Vagina (tissue), 2 donors: ENCODE measurements at regions not wholly inside any gene's neighbourhood (a gene's known extent, or its start where the extent isn't known, plus 50 kb on each side); places are given as distances from the start of the nearest gene placed in this dataset.

Experiments used
- CTCF ChIP-seq, 3 experiments: fragments of 450-650 bp in 2 of 3; fragments of 200-600 bp in 1 of 3; sonication (generic) in 1 of 3; IDR thresholded peaks; one replicate each; pipeline ENCODE4 v1.5.1; 2017 to 2019; ENCODE audit warnings: antibody characterized with exemption in 3 of 3, mild to moderate bottlenecking in 2 of 3, moderate library complexity in 2 of 3
- POLR2A ChIP-seq, 2 donors: fragments of 450-650 bp; IDR thresholded peaks; one replicate each; pipeline ENCODE4 v1.6.1; 2017; ENCODE audit warnings: antibody characterized with exemption in 2 of 2, mild to moderate bottlenecking in 2 of 2, moderate library complexity in 2 of 2
- POLR2AphosphoS5 ChIP-seq, 2 donors: sonication (generic); formaldehyde crosslinking; IDR thresholded peaks; one replicate each; pipeline ENCODE4 v1.9.0; 2017; ENCODE audit warnings: antibody characterized with exemption in 2 of 2, mild to moderate bottlenecking in 2 of 2, low read depth in 1 of 2; ENCODE audit not compliant: insufficient read depth in 1 of 2

GRCh38 chr18:48460929-48461583 is 51.9 kb upstream of the ZBTB7C start:
- TF ChIP-seq POLR2A (IDR thresholded peaks at IDR 0.05) (no peak), CTCF (IDR thresholded peaks at IDR 0.05) (no peak), POLR2AphosphoS5 (IDR thresholded peaks at IDR 0.05; ENCODE audit: insufficient read depth in 1 of 2, low read depth in 1 of 2) (no peak)
